Hematopoietic multipotent progenitor cell (in vitro differentiated cells): ENCODE measurements at regions not wholly inside any gene's neighbourhood (a gene's known extent, or its start where the extent isn't known, plus 50 kb on each side); places are given as distances from the start of the nearest gene placed in this dataset.
A peak's percentile ranks its signal among the peaks of the same experiment; 100 is the strongest.
"Not testable (repeated sequence)": the region's sequence is repeated elsewhere in the genome, so short reads cannot be mapped to it uniquely, and the experiment has no call there.

Experiments
- DNase-seq, 3 donors: peaks; one replicate each; pipeline ENCODE4 v3.0.0-alpha.2; 2011 to 2015; ENCODE audit warnings: low read depth in 2 of 3, low spot score in 2 of 3

DNA sequence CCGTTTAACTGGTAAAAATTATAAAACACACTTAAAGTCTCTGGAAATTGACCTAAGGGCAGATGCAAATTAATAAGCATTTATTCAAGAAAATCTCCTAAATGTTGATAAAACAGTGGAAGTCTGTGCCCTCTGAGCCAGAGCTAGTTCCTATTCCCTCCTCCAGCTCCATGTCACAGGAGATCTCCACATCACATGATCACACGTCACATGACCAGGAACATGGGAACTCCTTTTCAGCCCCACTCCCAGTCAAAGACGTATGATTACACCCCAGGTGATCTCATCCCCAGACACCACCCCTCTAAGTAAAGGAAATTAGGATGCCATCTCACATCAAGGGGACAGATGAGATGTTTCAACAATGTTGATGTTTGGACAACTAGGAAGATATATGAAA, 237.7 kb upstream of the FRG1 start:
- DNase-seq, result not testable (repeated sequence)

DNA sequence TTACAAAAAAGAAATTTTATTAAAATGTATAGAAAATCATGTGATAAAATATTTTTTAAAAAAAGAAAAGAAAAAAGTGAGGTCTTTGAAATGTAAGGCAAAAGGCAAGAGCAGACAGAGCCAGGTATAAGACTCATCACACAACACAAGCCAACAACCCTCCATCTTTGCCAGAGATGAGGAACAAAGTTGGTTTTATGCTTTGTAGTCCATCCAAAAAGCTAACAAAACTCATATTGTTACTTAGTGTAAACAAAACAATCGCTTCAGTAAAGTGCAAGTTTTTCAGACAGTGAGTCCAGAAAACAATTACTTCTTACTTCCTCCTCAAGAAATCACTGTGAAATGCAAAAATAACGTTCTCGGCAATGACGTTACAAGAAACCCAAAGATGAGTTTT, 233.9 kb upstream of the FRG1 start:
- DNase-seq, result not testable (repeated sequence)

DNA sequence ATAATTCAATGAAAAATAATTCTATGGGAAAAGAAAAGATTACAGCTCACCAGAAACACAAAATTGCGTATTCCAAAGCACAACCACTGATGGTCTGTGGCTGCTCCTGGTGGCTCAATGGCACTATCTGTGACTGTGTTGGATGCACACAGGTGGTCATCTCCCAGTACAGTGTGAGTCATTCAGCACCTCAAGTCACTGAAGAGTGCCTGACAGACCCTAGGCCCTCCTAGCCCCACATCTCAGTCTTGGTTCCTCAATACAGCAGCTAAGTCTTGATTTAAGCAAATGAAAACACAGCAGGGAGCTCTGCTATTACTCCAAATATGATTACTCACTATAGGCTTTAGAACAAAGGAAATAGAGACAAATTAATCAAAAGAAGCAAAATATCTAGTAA, 233.4 kb upstream of the FRG1 start:
- not testable (repeated sequence) for DNase-seq

DNA sequence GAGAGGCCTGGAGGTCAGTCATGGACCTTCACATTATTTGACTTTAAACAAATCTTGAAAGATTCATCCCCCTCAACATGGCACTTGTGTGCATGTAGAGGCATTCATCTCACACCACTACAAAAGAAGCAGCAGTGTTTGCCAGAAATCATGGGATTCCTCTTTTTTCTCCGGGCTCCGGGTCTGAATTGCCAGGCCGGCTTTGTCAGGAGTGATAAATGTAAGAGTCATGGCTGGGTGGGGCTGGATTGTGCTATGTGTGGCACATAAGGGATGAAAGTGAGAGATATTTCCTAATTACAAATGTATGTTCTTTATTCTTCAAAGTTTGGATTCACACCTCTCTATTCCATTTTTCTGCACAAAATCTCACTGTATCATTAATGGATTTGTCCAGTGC, 228.7 kb upstream of the FRG1 start:
- not testable (repeated sequence) for DNase-seq

DNA sequence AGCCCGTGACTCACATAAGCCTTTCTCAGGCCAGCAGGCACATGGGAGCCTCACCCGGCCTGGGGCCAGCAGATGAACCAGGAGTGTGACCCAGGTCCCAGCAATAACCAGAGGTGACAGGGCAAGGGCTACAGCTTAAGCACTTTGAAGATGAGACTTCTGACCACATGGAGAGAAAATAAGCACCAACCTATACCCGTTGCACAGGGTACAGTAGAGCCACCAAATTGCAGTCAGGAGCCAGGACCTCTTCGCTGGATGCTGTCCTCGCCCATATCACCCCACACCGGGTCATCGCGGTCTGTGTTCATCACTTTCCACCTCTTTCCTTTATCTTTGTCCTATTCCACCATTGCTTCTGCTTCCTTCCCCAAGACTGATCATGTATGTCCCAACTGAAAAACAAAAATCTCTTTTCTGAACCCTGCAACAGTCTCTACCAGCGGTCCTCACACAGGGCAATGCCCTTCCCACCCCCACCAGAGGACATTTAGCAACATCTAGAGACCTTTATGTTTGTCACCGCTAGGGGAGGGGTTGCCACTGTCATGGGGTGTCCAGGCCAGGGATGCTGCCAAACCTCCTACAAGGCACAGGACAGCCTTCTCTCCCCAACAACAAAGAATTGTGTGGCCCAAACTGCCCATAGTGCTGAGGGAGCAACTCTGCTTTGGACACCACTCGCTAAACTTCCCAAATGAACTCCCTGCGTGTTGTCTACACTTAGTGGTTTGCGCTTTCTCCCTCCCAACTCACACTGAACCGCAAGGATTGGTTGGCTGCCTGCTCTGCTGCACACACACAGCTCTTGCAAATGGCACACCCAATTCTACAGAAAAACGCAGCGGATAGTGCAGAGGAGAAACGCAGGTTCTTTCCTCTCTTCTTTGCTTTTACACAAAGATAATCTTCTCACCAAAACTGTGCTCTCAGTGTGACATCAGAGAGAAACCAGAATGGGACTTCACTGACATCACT, 219.4 kb upstream of the FRG1 start:
- not testable (repeated sequence) for DNase-seq

DNA sequence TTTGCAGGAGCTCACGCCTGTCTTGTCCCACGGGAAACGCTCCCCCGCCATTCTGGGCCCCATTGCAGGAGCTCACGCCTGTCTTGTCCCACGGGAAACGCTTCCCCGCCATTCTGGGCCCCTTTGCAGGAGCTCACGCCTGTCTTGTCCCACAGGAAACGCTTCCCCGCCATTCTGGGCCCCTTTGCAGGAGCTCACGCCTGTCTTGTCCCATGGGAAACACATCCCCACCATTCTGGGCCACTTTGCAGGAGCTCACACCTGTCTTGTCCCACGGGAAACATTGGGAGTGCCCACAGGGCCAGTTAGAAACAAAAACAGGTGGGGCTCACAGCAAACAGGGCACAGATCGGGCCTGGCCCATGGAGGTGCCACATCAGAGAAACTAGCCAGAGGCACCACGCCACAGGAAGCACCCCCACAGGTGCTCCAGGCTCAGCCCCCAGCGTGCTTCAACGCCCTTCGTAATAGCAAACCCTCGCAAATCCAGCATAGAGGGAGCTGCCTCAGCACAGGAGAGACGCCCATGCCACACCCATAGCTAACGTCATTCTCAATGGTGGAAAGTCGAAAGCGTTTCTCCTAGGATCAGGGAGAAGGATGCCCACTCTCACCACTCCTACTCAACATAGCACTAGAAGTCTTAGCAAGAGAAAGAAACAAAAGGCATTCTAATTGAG, 218.2 kb upstream of the FRG1 start:
- DNase-seq, result peak in 1 of 3 donors; percentile 13

DNA sequence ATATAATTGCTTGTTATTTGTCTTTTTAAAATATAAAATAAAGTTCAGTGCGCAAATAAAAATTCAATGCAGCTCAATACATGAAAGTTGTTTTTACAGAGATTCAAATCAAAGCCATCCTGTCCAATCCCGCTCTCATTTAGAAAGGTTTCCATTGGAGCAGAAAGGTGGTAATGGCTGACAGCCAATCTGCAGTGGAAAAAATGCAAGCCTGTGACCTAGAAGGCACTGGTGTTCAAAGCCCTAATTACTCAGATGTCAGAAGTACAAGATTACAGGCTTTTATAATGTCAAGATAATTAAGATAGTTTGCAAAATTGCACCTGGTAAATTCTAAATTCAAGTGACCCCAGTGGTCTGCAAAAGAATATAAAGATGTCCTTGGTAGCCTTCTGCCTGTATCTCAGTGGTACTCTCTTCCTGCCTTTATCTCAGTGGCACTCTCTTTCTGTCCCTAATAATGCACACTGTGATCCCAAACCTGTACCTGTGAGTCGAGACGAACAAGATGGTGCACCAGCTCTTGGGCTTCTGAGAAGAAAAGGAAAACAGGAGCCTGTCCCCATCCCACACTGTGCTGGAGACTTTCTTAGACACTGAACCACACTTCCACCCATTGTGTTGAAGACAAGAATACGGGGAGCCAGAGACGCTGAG, 212.6 kb upstream of the FRG1 start:
- not testable (repeated sequence) for DNase-seq

DNA sequence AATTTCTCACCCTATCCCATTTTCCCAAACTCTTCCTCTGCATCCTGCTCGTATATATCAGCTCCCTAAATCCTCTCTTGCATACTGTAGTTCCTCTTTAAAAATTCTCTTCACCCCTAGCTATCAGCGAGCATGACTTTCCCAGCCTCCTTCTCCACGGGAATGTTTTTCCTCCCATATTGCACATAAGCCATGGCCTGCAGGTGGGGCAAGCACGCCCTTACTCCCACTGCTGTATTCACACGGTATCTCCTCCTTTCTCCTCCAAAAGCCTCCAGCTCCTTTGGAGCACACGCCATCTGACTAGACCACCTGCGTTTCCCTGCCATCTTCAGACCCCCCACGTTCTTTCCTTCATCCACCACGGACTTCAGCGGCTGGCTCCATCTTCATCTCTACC, 208.7 kb upstream of the FRG1 start:
- DNase-seq, result not testable (repeated sequence)

DNA sequence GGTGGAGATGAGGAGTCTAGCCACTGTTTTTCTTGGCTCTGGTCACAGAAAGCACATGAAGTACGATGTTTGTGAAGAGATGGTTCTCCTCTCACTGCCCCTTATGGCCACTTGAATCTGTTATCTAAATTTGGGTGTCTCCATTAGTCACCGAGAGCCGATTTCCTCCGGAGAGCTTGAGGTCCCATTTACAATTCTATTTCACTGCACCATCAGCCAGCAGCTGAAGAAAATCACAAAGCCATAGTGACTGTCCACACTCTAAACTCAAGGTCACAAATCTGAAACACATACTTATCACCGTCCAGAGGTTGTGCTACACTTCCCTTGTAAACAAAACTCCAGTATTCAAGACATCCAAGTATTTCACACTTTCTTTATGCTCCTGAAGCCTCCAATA, 207.2 kb upstream of the FRG1 start:
- DNase-seq, result not testable (repeated sequence)

DNA sequence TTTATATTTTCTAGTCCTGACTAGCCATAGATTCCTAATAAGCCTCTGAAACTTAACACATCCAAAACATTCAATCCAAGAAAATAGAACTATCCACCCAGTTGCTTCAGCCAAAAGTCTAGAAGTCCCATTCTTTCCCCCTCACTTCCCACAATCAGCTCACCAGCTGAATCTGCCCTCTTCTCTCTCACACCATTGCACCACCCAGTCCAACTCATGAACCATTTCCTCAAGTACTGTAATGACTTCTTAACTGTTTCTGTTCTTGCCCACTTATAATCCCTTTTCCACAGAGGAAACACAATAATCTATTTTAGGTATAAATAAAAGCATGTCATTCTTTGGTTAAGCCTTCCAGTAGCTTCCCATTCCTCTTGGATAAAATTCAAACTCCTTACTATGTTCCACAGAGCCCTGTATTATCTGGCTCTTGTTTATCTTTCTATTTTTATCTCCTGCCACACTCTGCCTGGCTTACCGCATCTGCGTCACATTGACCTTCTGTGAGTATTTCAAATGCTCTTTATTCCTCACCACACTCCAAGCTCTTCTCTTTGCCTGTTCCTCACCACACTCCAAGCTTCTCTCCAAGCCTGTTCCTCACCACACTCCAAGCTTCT, 205.9 kb upstream of the FRG1 start:
- not testable (repeated sequence) for DNase-seq

DNA sequence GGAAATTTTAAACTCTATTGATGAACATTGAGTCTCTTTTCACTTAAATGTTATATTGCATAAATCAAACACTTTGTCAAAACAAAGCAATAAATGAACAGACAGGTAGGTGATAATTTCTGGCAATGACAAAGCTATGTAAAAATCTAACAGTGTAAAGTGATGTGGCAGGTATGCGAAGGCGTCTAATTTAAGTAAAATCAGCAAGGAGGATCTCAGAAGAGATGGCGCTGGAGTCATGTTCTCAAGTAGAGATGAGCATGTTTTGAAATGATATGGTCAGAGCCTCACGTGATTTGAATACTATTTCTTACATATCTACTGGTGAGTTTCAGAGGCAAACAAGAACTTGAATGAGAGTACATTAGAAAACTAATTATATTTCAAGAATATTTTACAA, 204.0 kb upstream of the FRG1 start:
- not testable (repeated sequence) for DNase-seq

DNA sequence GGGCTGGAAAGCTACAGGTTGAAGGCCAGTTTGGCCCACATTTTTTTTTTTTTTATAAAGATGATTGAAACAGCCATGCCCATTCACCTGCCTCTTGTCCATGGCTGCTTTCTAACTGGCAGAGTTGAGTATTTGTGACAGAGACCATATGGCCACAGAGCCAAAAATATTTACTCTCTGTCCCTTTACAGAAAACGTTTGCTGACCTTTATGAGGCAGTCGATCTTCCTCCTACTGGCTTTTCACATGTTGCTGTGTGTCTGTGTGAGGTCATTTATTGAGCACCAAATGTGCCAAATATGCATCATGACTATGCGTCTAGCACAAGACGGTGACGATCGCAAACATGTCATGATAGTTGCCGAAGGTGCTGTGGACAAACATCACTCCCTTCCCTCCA, 200.6 kb upstream of the FRG1 start:
- not testable (repeated sequence) for DNase-seq

DNA sequence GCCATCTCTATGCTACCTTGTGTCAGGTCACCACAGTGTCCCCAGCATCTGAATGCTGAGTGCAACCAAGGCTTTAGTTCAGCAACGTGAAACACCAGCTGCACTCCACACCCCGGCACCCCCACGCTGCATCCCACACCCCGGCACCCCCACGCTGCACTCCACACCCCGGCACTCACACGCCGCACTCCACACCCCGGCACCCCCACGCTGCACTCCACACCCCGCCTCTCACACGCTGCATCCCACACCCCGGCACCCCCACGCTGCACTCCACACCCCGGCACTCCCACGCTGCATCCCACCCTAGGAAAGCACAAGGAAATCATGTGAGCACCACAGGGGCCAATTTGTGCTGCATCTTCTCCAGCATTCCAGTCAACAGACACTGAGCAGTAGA, 199.8 kb upstream of the FRG1 start:
- DNase-seq, result no peak

DNA sequence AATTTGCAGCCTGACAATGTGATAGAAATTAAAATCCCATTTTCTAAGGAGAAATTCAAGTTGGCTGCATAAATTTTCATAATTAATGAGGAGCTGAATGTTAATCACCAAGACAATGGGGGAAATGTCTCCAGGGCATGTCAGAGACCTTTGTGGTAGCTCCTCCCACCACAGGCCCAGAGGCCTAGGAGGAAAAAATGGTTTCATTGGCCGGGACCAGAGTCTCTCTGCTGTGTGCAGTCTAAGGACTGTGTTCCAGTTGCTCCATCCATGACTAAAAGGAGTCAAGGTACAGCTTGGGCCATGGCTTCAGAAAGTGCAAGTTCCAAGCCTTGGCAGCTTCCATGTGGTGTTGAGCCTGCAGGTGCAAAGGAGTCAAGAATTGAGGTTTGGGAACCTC, 187.6 kb upstream of the FRG1 start:
- not testable (repeated sequence) for DNase-seq

DNA sequence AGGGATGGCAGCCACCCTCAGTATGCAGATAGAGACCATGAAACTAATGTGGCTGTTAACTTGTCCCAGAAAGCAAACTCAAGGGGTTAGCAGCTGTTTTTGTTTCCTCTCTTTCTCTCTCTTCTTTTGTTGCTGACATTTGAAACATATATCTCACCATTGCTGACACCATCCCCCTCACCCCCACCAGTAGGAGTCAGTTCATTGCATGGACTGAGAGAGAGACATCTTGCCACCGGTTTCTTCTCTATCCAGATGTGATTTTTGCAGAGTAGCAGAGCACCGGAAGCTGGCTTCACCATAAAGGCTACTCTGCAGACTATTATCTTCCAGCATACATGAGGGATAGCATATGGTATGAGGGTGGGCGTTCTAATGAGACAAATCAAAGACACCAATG, 177.1 kb upstream of the FRG1 start:
- no peak for DNase-seq

DNA sequence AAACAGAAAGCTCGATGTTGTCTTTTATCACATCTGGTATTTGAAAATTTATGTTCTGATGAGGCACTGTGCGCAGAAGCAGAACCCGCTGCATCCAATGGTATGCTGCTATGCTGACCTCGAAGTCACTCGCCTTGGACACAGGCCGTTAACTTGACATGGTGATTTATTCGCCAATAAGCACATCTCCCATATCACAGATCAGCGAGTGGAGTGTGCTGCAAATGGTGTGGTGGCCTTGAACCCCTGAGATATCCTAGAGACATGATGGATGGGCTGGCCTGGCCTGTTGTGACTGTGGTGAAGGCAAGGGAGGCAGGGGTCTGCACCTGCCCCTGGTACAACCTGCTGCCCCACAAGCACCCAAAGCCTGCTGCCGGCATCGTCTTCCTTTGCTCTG, 175.4 kb upstream of the FRG1 start:
- DNase-seq, result no peak

DNA sequence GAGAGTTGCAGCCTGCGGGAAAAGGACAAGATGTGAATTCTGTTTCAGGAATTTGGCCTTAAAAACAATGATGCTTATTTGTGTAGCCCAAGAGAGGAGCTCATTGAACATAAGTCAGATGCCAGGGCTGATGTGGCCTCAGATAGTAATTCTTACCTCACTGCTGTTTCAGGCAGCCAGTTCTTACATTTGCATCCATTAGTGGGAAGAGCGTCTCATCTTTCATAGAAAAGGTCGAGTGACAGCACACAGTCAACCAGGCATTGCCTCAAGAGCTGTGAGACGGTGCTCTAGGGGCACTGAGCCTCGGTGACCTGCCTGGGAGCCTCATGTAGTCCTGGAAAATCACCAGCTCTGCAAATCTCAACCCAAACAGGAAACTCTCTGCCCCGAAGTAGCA, 174.9 kb upstream of the FRG1 start:
- DNase-seq, result no peak

DNA sequence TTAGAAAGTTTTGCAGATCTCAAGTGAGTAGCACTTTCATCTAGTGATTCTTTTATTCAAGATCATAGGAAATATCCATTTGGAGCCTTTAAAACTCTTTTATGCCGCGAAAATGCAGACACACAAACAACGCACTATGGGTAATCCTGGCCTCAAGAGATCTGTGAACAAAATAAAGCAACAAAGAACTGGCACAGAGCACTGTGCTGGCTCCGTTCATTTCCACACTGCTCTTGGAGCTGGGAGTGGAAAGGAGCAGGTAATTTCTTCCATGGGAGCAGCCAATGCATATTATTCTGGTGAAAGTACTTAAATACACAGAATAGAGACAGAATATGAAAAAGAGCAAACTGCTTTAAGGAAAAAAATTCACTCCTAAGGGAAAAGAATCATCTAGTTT, 172.7 kb upstream of the FRG1 start:
- no peak for DNase-seq

DNA sequence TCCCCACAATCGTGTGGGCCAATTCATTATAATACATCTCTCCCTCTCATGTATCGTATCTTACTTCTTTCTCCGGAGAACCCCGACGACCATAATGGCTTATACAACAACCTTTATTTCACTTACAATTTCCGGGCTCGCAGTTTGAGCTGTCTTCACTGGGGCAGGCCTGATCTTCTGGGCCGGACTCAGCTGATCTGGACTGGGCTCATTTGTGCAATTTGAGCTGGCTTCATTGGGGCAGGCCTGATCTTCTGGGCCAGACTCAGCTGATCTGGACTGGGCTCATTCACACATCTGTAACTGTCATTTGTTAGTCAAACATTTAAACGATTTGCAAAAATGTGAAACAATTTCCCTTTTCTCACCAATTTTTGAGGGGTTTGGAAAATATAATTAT, 171.5 kb upstream of the FRG1 start:
- no peak for DNase-seq

DNA sequence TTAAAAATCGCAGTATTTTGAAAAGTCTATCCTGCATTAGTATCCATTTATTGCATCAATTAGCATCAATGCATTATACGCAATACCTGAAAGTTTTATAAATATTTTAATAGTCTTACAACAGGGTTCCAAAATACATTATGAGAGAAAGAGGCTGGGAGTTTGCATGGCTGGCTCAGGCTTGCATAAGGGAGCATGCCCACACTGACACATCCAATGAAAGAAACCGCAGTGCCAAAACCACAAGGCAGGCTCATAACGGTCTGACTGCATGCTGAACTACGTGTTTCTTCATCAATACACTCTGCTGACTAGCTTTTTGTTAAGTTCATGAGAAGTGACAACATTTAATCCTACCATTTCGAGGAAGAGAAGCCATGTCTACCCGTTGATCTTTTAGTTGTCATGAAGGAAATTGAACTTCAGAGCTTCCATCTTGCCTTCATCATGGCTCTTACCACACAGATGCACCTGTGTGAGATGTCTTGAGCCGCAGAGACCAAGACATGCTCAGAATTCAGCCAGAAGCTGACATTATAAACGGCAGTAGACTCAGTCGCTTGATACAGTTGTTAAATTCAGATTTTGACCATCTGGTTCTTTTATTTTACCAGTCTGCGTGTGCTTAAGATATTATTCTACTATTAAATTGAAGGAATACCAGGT, 168.8 kb upstream of the FRG1 start:
- DNase-seq, result no peak
